AG08395 (cell line): ENCODE measurements at regions not wholly inside any gene's neighbourhood (a gene's known extent, or its start where the extent isn't known, plus 50 kb on each side); places are given as distances from the start of the nearest gene placed in this dataset.
"Not testable (repeated sequence)": the region's sequence is repeated elsewhere in the genome, so short reads cannot be mapped to it uniquely, and the experiment has no call there.

Source experiments
- DNase-seq: peaks from one replicate; pipeline ENCODE4 v3.0.0; 2012; ENCODE audit warnings: mixed read lengths, low spot score

DNA sequence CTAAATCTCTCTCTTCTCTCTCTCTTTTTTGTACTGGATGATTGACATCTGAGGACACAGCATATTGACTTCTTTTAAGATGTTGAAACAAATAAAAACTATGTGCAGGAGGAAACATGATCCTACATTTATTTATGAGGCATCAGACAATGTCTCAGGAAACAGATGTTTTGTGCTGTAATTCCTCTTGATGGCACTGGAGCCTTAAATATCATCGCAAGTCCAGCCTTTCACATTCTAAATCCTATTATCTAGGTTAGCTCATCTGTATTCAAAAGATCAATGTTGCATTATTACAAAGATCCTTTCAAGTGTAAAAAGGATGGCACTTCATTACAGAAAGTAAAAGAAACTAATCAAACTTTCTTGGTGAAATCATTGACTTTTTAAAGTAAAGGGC, 63.9 kb downstream of the MAT2B start:
- DNase-seq = peak; percentile 23

DNA sequence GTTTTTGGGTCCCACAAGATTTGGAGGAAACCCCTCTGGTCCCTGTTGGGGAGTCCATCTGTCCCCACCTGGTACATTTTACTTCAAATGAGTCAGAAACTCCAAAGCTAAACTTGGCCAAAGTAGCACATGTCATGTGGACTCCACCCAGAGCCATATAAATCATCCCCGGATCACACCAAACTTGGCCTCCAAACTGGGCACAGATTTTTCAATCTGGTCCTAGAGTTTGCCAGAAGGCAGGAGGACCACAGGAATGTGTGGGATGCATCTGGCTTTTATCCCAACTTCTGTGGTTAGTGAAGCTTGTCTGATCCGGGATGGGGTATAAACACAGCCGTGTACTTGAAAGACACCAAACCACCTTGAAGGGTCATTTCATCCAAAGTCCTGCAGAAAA, 66.3 kb downstream of the MAT2B start:
- DNase-seq = peak; percentile 75

DNA sequence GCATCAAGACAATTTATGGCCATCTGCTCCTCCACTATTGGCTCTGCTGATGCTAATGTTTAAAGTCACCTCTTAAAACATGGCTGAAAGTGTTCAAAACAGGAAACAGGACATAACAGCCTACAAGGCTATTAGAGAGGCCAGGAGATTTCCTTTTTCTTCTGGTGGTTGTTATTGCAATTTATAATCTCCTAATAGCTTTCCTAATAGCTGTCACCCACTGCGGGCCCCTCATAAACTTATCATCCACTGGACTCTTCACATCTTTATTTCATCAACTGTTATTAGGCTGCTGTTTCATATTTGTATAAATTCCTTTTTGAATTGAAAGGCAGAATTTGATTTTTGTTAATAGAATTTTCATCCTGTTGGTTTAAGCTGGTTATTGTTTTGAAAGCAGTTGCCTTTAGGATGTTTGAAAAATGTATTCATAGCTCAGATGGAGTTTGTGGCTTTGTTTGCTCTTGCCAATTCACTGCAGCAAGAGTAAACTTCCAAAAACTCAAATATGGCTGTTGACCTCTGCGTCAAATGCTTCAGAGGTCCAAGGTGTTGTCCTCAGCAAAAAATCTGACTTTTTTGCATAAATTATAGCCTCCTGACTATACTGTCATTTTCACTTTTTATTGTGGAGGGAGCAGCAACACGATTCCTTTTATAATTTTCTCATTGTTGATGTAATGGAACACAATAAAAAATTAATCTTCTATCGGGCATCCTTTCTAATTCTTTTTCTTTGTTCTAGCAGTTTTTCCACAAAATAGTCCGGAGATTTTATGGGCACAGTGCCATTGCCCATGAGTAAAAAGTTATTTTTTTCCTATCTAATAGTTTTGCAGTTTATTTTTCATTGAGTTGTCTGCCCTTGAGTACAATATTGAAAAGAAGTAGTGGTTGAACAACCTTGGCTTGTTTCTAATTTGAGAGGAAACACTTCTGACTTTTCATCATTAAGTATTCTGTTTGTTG, 69.3 kb downstream of the MAT2B start:
- DNase-seq = no peak

DNA sequence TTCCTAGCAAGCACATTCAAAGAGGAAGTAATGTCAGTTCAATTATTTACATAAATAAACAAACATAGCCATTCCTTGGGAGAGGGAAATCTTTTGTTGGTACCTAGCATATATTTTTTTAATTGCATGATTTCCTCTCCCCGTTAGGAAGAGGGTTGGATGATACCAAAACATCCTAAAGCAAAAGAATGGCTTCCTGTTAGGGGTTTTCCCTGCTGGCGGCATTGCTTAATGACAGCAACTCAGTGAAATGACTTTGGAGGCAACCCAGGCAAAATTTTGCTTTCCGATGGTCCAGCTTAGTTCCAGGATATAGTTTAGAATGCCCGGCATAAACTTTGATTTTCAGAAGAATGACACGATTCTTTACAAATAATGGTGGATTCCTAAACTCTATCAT, 73.2 kb downstream of the MAT2B start:
- DNase-seq = no peak

DNA sequence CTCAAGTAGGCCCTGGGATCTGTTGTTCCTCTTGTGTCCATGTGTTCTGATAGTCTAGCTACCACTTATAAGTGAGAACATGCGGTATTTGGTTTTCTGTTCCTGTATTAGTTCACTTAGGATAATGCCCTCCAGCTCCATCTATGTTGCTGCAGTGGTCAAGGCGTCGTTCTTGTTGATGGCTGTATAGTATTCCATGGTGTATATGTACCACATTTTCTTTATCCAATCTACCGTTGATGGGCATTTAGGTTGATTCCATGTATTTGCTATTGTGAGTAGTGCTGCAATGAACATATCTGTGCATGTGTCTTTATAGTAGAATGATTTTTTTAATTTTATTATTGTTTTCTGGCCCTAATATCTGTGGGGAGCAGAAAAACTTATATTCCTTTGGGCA, 74.3 kb downstream of the MAT2B start:
- no peak for DNase-seq

DNA sequence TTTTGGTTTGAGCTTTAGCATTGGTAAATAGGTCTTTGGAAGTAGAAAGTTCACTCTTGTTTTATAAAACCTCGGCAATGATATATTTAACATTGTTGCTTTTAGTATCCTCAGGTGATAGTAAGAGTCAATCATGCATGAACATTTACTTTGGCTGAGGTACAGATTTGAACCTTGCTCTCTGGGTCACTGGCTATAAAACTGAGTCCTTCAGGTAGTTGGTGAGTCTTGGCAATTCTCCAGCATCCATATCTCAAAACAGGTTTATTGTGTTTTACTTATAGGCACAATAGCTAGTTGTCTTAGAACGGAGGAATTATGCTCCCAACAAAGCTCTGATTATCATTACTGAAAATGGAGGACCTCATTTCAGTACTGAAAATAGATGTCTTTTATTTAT, 75.1 kb downstream of the MAT2B start:
- DNase-seq = no peak

DNA sequence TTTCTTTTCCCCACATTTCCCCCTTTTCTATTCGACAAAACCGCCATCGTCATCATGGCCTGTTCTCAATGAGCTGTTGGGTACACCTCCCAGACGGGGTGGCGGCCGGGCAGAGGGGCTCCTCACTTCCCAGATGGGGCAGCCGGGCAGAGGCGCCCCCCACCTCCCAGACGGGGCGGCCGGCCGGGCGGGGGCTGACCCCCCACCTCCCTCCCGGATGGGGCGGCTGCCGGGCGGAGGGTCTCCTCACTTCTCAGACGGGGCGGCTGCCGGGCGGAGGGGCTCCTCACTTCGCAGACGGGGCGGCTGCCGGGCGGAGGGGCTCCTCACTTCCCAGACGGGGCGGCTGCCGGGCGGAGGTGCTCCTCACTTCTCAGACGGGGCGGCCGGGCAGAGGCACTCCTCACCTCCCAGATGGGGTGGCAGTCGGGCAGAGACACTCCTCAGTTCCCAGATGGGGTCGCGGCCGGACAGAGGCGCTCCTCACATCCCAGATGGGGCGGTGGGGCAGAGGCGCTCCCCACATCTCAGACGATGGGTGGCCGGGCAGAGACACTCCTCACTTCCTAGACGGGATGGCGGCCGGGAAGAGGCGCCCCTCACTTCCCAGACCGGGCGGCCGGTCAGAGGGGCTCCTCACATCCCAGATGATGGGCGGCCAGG, 78.2 kb downstream of the MAT2B start:
- not testable (repeated sequence) for DNase-seq

DNA sequence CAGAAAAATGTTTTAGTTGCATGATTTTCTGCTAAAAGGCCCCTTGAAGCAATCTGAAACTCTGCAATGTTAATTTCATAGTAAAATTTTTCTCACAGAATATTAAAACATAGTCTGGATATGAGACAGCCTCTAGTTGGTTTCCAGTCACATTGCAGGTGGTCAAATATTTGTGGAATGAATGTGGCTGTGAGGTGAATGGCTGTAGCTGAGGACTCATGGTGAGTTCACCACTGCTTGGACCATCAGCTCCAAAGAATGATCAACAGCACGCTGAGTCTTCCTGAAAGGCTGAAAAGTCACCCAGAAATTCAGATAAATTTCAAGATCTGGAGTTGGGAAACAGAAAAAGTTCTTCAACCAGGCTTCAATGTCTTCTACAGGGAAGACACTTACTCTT, 79.8 kb downstream of the MAT2B start:
- DNase-seq = peak; percentile 54

DNA sequence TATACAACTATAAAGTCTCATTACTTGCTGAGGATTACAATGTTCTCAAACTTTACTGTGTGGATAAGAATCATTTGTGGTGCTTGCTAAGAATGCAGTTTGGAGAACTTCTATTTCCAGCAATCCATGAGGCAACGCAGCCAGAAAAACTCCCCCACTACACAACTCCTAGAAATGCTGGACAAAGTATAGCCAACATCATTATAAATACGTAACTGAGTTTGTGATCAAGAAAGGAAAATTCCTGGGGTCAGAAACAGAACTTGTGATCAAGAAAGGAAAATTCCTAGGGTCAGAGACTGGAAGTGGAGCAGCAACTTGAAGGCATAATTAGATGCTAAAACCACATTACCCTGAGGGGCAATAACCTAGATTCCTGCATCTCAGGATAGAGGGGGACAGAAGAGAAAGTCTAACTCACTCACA, 81.1 kb downstream of the MAT2B start:
- no peak for DNase-seq

DNA sequence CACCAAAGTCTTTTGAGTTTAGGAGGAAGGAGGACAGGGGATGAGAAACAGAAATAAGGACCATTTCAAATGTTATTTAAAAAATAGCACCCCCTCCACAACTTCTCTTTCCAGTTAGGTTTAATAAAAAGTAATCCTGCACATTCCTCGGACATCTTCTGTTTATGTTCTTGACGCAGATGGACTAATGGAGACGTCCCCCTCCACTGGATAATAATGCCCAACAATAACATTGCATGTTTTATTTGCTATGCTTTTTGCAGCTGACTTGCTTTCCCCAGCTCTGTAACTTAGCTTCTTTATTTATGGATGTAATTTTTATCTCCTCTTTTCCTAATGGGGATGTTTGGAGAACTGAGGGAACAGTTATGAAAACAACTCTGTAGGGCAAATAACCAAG, 89.5 kb downstream of the MAT2B start:
- no peak for DNase-seq

DNA sequence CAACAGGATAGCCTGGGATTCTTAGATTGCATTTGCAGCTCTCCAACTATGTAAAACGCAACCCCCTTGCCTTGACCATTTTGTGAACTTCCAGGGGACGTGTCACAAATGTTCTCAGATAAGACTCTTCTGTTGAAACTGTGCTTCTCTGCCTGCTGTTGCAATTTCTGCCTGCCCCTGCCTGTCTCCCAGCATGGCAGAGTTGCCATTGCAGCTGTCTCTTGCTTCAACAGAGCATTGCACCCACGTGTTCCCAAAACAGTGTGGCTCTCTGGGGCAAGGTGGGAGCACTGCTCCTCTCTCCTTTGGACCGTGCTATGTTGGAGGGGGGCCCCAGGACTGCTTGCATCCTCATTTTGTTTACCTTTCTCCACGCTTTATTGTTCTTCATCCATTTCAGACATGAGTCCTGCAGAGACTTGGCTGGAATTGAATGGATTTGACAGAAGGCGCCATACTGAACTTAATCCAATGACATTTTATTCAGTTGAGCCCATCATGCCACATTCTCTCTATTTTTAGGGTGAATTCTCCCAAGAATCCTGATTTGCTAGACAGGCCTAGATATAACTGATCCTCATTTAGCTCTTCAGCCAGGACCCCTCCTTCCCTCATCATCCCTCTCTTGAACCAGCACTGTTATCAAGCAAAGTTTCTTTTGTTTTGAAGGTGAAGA, 90.7 kb downstream of the MAT2B start:
- no peak for DNase-seq

DNA sequence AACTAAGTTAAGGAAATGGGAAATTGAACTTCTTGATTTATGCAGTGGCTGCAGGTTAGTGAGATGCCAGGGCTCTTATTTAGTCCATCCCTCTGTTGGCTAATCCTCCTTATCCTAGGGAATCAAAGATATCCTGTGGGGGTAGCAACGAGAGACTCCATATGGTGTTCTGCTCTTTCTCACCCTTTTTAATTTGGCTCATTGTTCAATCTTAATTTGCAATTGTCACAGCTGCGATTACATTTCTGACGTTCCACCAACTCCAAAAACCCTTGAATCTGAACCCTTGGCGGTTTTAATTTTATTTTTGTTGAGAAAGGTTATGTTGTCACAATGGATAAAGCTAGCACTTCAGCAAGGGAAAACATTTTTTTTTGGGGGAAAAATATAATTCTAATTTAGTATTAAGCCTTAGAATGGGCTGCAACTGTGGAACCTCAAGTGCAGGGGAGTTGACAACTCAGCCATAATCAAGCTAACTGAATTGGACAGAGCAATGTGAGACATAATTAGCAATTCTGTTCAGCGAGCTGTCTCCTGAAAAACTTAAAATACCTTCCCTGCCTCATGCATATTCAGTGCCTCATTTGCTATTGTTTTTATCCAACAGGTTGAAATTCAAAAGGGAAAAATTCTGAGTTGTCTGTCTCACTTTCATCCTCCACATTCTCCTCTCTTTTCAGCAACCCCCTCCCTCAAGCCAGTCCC, 91.3 kb downstream of the MAT2B start:
- no peak for DNase-seq

DNA sequence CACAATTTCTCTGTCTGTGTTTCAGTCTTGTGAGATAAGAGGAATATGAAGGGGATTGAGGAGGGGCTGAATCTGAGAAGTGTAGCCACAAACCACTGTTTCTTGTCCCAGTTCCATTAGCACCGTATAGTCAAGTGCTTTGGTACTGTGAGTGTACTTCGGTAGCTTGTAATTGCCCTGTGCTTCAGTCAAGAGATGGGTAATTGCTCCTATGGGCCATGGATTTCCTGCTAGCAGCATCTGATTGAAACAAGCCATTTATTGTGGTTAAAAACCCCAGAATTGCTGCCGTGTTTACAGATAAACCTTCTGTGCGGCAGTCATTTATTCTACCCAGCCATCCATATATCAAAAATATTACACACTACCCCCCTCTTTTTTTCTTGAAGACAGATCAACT, 98.6 kb downstream of the MAT2B start:
- DNase-seq = no peak

DNA sequence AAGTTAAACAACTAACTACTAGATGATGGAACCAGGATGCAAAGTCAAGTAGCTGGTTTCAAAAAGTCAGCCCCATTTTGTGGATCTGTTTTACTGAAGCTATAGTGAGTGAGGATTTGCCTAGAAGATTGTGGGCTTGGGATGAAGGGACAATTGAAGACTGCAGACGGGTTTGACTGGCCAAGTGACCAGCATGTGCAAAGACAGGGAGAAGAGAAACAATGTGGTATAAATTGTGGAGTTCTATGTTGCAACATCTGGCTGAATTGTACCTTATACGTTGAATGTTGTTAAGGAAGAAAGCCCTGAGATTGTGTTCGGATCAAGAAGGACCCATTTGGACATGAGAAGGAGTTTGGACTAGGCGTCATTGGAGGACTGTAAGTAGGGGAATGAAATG, 101.8 kb downstream of the MAT2B start:
- no peak for DNase-seq

DNA sequence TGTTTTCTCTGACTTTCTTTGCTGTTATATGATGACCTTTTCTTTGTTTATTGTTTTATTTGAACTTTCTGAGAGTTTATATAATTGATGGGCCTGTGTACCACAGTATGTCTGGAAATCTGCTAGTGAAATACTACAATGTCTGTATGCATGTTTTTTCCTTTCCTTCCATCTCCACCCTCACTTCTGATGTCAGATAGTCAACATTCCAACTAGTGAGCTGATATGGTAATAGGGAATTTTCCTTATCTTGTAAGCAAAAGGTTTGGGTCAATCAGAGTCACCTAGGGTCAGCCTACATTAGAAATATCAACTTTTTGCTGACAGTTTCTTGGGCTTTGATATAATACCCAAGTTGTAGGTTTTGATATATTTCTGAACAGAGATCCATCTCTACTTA, 103.2 kb downstream of the MAT2B start:
- DNase-seq = no peak

DNA sequence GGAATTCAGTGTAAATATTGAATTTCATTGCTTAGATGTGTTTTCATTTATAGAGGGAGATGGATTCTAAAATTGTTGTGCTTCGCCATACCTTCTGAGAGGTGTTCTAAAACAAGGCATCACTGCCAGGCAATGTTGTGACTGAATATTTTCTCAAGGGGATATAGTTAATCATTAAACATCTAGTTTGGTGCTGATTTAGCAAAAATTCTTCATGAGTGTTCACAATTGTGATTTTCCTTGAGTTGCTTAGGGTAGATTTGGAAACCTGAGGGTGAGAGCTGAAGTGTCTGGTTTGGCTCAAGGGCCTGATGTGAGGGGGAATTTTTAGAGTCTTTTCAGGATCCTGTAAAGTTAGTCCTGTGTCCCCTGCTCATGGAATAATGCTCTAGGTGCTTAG, 104.5 kb downstream of the MAT2B start:
- DNase-seq = no peak

DNA sequence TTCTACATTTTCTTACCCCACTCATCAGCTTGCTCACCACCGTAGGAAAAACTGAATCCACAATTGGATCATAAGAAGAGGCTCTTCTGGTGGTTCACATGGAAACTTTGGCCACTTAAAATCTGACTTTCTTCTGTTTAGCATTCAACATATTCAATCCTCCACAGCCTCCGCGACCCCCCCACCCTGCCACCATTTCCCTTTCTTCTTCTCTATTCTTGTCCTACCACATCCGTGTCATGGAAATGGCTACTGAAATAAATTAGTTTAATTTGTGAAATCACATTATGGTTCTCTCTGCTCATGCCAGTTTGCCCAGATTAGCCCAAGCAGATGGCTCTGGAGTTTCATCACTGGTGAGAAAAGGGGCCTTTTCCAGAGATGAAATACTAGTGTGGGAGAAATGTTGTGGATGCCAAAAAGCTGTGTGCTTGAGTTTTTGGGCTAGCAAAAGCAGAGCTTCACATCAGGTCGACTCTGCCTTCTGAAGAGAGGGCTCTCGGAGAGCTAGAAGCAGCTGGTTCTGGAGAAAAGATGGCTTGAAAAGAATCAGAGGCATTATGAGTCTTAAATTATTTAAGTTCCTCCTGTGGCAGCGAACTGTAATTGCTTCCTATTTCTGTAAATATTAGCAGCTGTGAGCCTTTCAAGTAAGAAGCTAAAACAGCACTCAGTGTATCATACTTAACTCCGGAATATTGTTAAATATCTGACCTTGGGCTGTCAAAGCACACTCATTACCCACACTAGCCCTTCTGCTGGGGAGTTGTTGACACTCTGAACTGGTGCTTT, 107.1 kb downstream of the MAT2B start:
- DNase-seq = no peak

DNA sequence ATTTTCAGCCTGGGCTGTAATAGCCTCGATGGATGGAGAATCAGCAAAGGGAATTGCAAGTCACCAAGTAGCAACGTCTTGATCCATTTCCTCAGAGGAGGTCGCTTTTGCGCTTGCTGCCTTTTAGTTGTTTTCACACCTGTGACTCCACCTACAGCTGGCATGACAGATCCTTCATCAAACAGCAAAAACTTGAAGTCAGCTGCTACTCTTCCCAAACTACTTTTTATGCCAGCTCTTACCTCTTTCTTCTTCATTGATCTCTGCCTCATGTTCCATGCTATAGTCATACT, 107.7 kb downstream of the MAT2B start:
- DNase-seq = no peak

DNA sequence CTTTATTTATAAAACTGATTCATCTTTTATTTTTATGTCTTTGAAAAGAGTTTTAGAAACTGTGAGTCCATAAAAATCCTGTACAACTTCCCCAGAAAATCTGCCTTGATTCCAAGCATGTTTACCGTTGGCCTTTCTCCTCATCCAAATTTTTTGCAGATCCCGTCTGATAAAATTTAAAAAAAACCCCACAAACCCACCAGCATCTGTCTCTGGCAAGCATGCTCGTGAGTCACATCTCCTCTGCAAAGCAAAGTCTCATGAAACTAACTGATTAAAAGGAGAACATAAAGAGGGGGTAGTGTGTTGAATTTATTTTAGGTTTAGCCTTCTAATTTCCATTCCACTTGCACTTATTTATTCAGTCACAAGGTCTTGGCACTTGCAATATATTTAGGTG, 109.4 kb downstream of the MAT2B start:
- DNase-seq = no peak

DNA sequence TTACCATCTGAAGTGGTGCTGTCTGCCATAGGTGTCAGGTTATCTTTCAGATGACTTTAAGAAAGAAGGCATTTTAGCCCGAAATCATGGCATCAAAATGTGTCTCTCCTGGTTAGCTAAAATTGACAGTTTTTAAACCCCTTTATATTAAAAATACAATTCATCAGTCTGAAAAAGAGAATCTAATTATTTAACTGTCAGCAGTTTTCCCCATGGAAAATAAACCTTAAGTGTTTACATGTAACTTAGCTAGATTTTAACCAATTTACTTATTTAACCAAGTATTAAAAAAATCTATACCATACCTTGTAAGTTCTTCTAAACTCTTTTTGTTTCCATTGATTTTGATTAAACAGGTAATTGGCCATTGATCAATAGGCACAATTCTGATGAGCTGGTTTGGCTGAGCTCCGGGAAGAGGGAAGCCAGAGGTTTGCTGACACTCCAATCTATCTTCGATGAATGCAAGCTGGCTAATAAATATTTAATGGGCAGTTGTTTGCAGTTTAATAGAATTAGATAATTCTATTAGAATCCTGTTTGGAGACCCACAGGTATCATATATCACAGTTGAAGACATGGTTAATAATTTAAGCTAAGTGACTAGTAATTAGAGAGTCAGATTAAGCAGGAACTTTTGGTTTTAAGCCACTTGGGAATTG, 114.0 kb downstream of the MAT2B start:
- DNase-seq = no peak

DNA sequence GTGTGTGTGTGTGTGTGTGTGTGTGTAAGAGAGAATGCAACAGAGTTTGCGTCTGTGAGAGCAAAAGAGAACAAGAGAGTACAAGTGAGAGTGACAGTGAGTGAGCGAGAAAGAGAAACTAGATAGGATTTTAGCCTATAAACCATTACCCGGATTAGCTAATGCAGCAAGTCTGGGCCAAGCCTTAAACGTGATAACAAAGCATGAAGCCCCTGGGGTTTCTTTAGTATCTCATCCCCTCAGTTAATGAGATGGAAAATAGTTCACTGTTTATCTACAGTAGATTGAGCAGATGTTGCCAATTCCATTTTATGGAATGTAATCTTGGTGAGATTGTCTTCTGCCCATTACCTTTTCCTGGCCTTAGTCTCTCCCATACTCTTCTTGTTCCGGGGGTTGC, 114.5 kb downstream of the MAT2B start:
- DNase-seq = no peak
